Right cardiac atrium (tissue), 5 donors: ENCODE measurements at regions not wholly inside any gene's neighbourhood (a gene's known extent, or its start where the extent isn't known, plus 50 kb on each side); places are given as distances from the start of the nearest gene placed in this dataset.
"Not testable (repeated sequence)": the region's sequence is repeated elsewhere in the genome, so short reads cannot be mapped to it uniquely, and the experiment has no call there.

Experiments used
- ATAC-seq, 2 donors: fragments of 200-7000 bp; cut with Tn5 transposase; one replicate each; pipeline versions ENCODE4 v1.8.0 to v1.9.1; 2020; ENCODE audit warnings: moderate library complexity in 2 of 2, mild to moderate bottlenecking in 1 of 2
- DNase-seq, 3 donors: peaks; one replicate each; pipeline ENCODE4 v3.0.0-alpha.2; 2020
- H3K27ac ChIP-seq: one replicate; pipeline ENCODE4 v1.5.1; 2013; ENCODE audit warnings: mild to moderate bottlenecking, low read length, control low read depth, moderate library complexity
- H3K27me3 ChIP-seq: one replicate; pipeline ENCODE4 v1.6.1; 2013; ENCODE audit not compliant: control insufficient read depth, insufficient read depth
- H3K4me1 ChIP-seq: one replicate; pipeline ENCODE4 v1.6.1; 2013; ENCODE audit warnings: low read length; ENCODE audit not compliant: control insufficient read depth, insufficient read depth
- H3K4me3 ChIP-seq: one replicate; pipeline ENCODE4 v1.5.1; 2013; ENCODE audit warnings: low read length, control low read depth
- H3K9me3 ChIP-seq: one replicate; pipeline ENCODE4 v1.6.1; 2013; ENCODE audit warnings: low read length; ENCODE audit not compliant: control insufficient read depth
- WGBS: extraction: QIAGEN DNeasy Blood & Tissue Kit; methylation state at CpG from one replicate; pipeline ENCODE4 v1.1.7; 2013; 5-methylcytosine and 5-hydroxymethylcytosine counted together
- intact Hi-C, 4 donors: fragments of 100-400 bp; cut with DNase I; formaldehyde crosslinking; loops; one replicate each; pipeline versions ENCODE4 v1.11.0 to v1.14.0; 2022 to 2023
- donor health status: healthy with polysubstance abuse.
- donor health status: DM: no; HTN: yes; CAD: no.
- donor health status: DM: no; HTN: no; CAD: no.
- donor health status: DM: no; HTN: yes; CAD: no; lungs with severe emphysema.
- donor health status: DM: yes; HTN: yes; CAD: no.

DNA sequence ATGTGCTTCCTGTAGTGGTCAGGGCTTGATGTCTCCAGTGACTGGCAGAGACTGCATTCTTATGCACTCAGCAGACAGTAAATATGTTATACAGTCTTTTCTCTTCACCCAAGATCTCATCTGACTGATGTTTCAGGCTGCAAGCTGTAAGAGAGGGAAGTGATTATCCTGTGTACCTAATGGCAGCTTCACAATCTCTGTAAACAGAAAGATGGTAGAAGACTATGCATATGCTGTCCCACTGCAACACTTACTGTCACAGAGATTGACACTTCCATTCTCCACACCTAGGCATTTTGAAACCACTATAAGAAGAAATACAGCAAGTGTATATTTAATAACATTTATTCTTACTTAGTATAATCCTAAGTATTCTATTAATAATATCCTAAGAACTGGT is 97.6 kb upstream of the ANXA1 start:
- H3K4me3 ChIP-seq: no peak overlapping the region
- no peaks in the 10 kb centered on the region for H3K4me1 ChIP-seq
- no peak overlapping the region for H3K27ac ChIP-seq
- H3K9me3 ChIP-seq: no peaks in the 10 kb centered on the region
- ATAC-seq (no peak), DNase-seq (no peak)
- intact Hi-C loops: no loop called here
- no peaks in the 10 kb centered on the region for H3K27me3 ChIP-seq

DNA sequence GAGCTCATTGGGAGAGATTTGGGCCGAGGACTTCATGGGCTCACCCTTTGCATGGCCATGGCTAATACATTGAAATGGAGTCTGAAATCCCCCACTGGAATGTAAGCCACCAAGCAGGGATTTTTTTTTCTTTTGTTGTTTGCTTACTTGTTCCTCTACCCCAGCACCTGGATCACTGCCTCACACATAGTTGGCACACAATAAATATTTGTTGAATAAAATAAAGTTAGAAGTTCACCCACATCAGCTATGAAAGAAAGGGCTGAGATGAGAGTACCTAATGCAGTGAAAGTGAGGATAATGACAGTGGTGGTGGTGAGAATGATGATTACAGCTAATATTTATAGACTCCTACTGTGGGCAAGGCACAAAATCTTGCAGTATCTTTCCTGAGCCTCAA is 98.1 kb upstream of the ANXA1 start:
- intact Hi-C loops: no loop called here
- no peaks in the 10 kb centered on the region for H3K9me3 ChIP-seq
- DNase-seq (no peak), ATAC-seq (no peak)
- no peak overlapping the region for H3K27ac ChIP-seq
- WGBS: 80% methylated on average over 1 of the region's 1 CpG
- no peaks in the 10 kb centered on the region for H3K4me1 ChIP-seq
- no peaks in the 10 kb centered on the region for H3K27me3 ChIP-seq
- no peak overlapping the region for H3K4me3 ChIP-seq

DNA sequence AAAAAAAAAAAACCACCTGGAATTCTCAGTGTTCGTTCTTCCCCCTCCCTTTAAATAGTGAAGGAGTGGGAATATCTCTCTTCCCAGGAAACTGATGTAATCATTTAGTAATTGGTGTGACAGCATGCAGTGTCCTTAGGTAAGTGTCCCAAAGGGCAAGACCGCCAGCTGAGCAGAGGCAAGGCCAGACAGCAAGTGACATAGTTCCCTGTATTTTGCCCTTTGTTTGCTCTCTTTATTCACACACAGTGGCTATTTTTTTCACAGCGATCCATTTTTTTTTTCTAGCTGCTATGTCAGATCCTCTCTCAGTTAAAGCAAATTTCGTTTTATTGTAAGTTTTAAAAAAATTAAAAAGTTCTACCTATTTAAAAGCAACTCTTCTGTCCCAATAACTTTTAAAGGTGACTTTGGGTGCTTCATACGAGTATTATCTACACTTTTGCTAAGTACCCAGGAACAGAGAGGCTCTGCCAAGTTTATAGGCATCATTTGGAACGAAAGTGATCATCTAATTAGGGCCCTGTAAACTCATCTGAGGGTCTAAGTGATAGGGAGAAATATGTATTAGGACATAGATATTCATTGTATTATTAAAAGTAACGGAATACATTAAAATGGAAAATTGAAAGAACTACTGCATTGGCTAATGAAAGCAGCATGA is 98.2 kb upstream of the ALDH1A1 start:
- DNase-seq (no peak), ATAC-seq (peak in 1 of 2 donors; percentile 24)
- intact Hi-C loops: no loop called here
- no peaks in the 10 kb centered on the region for H3K9me3 ChIP-seq
- H3K27ac ChIP-seq: no peak overlapping the region
- H3K4me1 ChIP-seq: no peaks in the 10 kb centered on the region
- WGBS: 43% methylated on average over 7 of the region's 7 CpGs
- H3K4me3 ChIP-seq: no peak overlapping the region
- no peaks in the 10 kb centered on the region for H3K27me3 ChIP-seq

DNA sequence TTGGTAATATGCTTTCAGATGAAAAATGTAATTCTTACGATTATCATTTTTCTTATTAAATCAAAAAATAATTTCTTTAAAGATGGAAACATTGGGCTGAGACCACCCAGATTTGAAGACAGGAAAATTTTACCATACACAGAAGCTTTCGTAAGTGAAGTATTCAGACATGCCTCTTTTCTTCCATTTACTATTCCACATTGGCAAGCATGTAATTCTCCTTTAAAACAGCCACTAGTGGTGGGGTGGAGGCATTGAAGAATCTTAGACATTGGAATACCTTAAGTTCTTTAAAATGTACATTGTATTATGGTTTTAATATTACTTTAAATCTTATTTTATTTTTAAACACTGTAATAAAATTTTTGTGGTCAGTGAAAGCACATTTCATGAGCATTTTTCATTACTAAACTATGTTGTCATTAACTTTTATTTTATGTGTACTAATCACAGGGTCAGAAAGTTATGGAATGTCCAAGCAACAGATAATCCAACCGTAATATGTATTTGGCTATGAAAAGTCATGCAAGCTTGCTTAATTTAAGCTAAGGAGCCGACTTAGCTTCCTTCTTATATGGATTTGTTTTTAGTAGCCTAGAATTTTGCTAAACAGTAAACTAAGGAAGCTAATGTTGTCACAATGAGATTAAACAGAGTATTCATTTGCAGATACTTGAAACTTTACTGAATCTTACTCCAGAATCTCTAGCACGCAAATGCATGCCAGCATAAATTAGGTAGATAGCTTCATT is 97.4 kb upstream of the ALDH1A1 start:
- Histone ChIP-seq H3K27ac (no peak overlapping the region), H3K4me1 (no peaks in the 10 kb centered on the region), H3K4me3 (no peak overlapping the region), H3K27me3 (no peaks in the 10 kb centered on the region), H3K9me3 (no peaks in the 10 kb centered on the region)
- DNase-seq (no peak), ATAC-seq (no peak)
- intact Hi-C loops: no loop called here
- 51% methylated on average over 5 of the region's 5 CpGs for WGBS

DNA sequence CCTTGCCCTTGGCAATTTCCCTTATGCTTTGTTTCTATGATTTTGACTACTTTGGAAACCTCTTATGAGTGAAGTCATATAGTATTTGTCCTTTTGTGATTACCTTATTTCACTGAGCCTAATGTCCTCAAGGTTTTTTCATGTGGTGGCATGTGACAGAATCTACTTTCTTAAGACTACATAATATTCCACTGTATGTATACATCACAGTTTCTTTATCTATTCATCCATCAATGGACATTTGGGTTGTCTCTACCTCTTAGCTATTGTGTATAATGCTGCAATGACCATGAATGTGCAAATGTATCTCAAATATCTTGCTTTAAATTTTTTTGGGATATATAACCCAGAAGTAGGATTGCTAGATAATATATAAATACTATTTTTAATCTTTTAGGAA is 96.4 kb upstream of the ALDH1A1 start:
- Histone ChIP-seq H3K4me3 (no peak overlapping the region), H3K27ac (no peak overlapping the region), H3K27me3 (no peaks in the 10 kb centered on the region), H3K9me3 (no peaks in the 10 kb centered on the region), H3K4me1 (no peaks in the 10 kb centered on the region)
- DNase-seq (no peak), ATAC-seq (no peak)
- intact Hi-C loops: no loop called here

DNA sequence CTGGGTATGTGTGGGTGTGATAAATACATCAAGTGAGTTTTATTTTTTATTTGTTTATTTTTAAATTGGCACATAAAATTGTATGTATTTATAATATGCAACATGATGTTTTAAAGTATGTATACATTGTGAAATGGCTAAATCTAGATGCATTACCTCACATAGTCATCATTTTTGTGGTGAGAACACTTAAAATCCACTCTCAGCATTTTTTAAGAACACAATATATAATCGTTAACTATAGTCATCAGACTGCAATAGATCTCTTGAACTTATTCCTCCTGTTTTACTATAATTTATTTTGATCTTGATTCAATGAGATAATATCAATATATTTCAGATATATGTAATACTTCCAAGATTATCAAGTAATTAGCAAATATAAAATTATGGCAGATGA is 93.9 kb upstream of the ALDH1A1 start:
- ATAC-seq: no peak
- 93% methylated on average over 1 of the region's 1 CpG for WGBS
- intact Hi-C loops: no loop called here

DNA sequence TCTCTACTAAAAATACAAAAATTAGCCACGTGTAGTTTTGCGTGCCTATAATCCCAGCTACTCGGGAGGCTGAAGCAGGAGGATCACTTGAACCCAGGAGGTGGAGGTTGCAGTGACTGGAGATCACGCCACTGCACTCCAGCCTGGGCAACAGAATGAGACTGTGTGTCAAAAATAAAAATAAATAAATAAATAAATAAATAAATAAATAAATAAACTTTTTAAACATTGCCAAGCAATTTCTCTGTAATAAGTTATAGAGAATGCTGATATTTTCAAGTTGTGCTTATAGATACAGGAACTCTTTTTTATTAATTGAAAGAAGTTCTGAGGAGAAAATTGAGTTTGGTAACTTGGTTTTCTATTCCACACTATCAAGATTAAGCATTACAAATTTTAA is 91.9 kb upstream of the ALDH1A1 start:
- H3K27me3 ChIP-seq, H3K9me3 ChIP-seq, ATAC-seq, intact Hi-C loops, H3K4me3 ChIP-seq, H3K27ac ChIP-seq, H3K4me1 ChIP-seq, DNase-seq: not testable (repeated sequence)
- WGBS: 91% methylated on average over 4 of the region's 4 CpGs

More for the DNA sequence above, 93.9 kb upstream of the ALDH1A1 start:
- Histone ChIP-seq H3K4me1 (no peaks in the 10 kb centered on the region), H3K27me3 (no peaks in the 10 kb centered on the region), H3K4me3 (no peak overlapping the region), H3K27ac (no peak overlapping the region), H3K9me3 (no peaks in the 10 kb centered on the region)
- DNase-seq: no peak

DNA sequence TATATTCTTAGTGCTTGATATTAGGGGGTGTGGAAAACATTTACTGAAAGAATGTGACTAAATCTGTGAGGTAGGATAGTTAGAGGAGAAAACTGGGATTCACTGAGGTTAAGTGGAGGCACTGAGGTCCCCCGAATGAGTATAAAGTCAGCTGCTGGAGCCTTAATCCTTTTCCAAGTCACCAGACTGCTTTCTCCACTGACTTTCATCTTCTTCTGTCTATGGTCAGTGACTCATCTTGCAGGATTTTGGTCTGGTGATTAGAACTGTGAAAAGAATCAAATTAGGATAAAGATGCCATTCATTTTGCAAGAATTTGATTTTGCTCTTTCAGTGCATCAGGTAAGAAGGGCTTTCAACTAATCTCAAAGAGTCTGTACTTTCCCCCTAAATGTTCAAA is 89.3 kb upstream of the ALDH1A1 start:
- intact Hi-C loops: no loop called here
- DNase-seq: no peak
- WGBS: 70% methylated on average over 1 of the region's 1 CpG
- Histone ChIP-seq H3K9me3 (no peaks in the 10 kb centered on the region), H3K27ac (no peak overlapping the region), H3K4me3 (no peak overlapping the region), H3K27me3 (no peaks in the 10 kb centered on the region), H3K4me1 (peaks cover 7% of the 10 kb centered on the region)
- ATAC-seq: no peak

DNA sequence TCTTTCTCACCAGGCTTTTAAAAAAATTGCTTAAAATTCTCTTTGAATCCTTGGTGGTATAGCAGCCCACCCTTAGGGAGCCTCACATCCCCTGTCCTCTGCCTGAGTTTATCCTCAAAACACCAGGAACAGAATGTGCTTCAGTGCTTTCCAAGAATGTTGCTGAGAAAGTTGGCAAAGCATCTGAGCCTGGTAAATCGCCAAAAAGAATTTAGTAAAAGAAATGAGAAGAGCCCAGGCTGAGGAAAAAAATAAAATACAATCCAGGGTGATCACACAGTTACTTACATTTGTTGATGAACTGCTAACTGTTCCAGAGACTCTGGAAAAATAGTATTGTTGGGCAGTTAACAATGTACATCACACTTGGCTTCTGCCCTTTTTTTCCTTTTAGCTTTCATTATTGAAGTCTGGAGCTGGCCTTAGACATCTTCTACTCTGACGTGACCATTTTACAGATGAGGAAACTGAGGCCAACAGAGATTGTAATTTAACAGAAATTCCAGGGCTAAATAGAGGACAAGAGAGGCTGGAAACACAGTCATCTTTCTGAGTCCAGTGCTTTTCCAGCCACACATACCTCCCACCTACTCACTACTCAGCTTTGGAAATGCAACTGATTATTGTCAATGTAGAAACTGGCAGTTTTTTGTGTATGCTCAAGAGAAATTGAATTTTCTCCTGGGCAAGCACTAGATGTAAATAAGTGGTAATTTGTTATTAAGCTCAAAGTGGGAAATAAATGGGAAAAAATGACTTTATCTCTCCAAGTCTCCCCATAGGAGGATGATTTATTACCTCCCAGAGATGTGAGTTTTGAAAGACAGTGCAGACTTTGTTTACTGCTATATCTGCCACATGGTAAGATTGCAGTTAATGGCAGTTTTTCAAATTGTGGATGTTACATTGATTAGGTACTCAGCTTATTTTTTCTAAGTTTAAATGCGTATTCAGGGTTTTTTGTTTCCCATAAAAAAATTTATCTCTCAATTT is 86.7 kb upstream of the ALDH1A1 start:
- ATAC-seq (peak; percentile 72 to 91), DNase-seq (peak in 1 of 3 donors; percentile 39)
- no peak overlapping the region for H3K4me3 ChIP-seq
- WGBS: 54% methylated on average over 3 of the region's 3 CpGs
- no peaks in the 10 kb centered on the region for H3K9me3 ChIP-seq
- no peaks in the 10 kb centered on the region for H3K27me3 ChIP-seq
- peaks cover 7% of the 10 kb centered on the region for H3K4me1 ChIP-seq
- intact Hi-C loops: no loop called here
- H3K27ac ChIP-seq: peak overlapping the region; percentile 61

DNA sequence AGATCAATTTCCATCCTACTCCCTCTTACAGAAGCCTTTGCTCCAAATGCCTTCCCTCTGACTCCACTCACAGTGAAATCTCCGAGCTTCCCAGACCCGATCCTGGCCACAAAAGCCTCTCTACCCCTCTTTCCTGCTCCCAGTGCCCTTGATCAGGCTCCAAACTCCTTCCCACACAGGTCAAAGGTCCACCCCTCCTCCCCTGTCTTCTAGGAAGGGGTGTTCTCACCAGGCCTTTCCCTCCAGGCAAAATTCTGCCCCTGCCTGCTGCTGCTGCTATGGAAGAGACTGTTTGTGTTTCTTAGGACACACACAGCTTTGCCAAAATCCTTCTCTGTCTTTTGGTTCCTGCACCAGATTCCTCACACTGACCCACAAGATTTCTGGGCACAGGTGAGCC is 85.8 kb upstream of the ALDH1A1 start:
- Histone ChIP-seq H3K9me3 (no peaks in the 10 kb centered on the region), H3K27ac (peak overlapping the region; percentile 61), H3K4me3 (no peak overlapping the region), H3K27me3 (no peaks in the 10 kb centered on the region), H3K4me1 (peaks cover 7% of the 10 kb centered on the region)
- ATAC-seq (peak; percentile 48 to 84), DNase-seq (peak; percentile 20 to 81 (median 41))
- intact Hi-C loops: no loop called here
- WGBS: 32% methylated on average over 2 of the region's 2 CpGs

DNA sequence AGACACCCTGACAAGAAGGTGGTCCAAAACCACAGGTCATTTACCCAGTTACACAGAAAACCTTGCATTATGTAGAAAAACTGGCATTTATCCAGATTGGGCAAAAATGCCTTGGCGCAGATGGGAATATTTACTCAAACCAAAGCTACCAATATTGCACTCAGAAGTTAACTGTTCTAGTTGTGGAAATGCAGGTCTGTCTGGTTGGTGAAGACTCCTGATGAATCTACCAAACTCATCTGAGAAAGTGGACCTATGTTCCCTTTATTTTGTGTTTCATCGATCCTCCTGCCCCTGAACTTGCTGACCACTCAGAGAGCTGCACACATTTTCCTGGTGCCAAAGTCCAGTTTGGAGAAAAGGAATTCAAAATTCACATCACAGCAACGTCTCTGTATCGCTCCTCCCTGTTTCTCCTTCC is 85.2 kb upstream of the ALDH1A1 start:
- WGBS: 70% methylated on average over 4 of the region's 4 CpGs
- intact Hi-C loops: no loop called here
- H3K4me3 ChIP-seq: no peak overlapping the region
- ATAC-seq (no peak), DNase-seq (no peak)
- peaks cover 7% of the 10 kb centered on the region for H3K4me1 ChIP-seq
- no peaks in the 10 kb centered on the region for H3K27me3 ChIP-seq
- H3K9me3 ChIP-seq: no peaks in the 10 kb centered on the region
- no peak overlapping the region for H3K27ac ChIP-seq
